Ovary (tissue), 3 donors: ENCODE measurements at regions not wholly inside any gene's neighbourhood (a gene's known extent, or its start where the extent isn't known, plus 50 kb on each side); places are given as distances from the start of the nearest gene placed in this dataset.

ENCODE experiments used
- CTCF ChIP-seq, 3 donors: fragments of 450-650 bp in 2 of 3; fragments of 200-600 bp in 1 of 3; IDR thresholded peaks; one replicate each; pipeline versions ENCODE4 v1.5.1 to v1.8.0; 2016 to 2022; ENCODE audit warnings: antibody characterized with exemption in 3 of 3, mild to moderate bottlenecking in 1 of 3
- EP300 ChIP-seq: sonication (generic); formaldehyde crosslinking; IDR thresholded peaks from one replicate; pipeline ENCODE4 v1.6.1; 2017; ENCODE audit warnings: antibody characterized with exemption
- POLR2A ChIP-seq: fragments of 450-650 bp; IDR thresholded peaks from one replicate; pipeline ENCODE4 v1.6.1; 2017; ENCODE audit warnings: antibody characterized with exemption, mild to moderate bottlenecking, moderate library complexity
- donor health status: DM: no; HTN: no; CAD: no.

DNA sequence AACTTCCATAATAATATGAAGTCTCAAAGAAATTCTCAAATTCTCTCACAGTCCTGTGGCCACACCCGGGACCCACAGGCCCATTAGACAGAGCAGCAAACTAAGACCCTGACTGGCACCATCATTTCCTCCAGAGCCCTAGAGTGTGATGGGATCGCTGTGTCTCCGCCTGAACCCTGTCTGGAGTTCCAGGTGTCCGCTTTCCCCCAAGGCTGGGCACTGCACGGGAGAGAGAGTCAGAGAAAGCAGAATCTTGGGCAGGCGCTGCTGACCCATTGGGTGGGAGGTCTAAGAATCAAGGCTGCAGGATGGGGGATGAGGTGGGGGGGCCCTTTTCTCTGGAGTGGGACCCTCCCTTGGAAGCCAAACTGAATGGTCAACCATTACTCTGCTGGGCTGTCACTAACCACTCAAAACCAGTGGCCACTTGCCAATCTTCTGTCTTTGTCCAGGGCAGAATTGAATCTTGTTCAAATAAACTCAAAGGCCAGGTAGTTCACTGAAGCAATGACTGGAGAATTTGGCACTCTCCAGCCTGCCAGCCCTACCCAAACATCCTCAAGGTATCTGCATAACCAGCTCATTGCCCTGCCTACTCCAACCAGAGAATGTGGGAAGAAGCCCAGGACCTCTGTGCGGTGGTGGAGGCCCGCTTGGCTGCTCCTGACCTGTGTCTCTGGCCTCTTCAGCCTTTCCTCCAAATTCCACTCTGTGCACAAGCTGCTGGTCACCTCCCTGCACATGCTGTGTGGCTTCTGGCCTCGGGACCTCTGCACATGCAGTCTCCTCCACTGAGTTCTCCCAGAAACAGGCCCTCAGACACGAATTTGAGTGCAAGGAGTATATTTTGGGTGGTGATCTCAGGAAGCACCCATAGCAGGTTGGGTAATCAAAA lies 141.1 kb downstream of the CEBPB start:
- no peak for TF ChIP-seq CTCF (IDR thresholded peaks at IDR 0.05)
- TF ChIP-seq EP300: no peak
- no peak for TF ChIP-seq POLR2A
